ENCODE measurements at regions not wholly inside any gene's neighbourhood (a gene's known extent, or its start where the extent isn't known, plus 50 kb on each side); places are given as distances from the start of the nearest gene placed in this dataset.
"Not testable (repeated sequence)": the region's sequence is repeated elsewhere in the genome, so short reads cannot be mapped to it uniquely, and the experiment has no call there.

GRCh38 chr13:53411463-53411862 lies 382.9 kb downstream of the OLFM4 start:
- DNase-seq = no peak

DNA sequence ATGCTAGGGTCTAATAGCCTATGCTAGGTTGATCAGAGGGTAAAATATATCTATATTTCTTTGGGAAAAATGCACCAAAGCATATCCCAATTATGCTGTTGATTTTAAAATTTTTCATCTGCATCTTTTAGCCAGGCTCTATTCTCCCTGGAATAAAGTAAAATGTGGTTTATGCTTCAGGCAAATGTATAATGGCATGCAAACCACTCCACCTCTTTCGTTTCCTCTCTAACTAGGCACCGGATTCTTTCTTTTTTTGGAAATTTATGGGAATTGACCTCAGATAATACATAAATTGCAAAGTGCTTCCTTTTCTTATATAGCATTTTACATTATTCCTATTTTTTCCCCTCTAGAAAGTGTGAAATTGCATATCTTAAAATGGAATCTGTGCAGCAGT lies 386.5 kb downstream of the OLFM4 start:
- DNase-seq = no peak

DNA sequence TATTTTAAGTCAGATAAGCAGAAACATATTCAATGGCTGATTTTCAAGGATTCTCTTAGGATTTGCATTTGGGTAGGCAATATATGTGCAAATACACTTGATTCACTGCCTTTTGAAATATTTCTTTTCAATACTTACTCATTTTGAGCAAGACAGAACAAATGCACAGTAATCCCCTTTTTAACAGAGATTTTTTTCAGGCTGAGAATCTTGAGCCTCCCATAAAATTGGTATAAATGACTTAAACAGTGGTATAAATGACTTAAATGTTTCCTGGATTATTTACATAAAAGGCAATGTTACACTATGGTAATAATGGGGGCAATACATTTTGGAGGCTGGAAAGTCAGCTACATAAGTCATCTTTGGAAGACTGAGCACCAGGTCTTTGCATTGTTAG lies 389.0 kb downstream of the OLFM4 start:
- DNase-seq = no peak

DNA sequence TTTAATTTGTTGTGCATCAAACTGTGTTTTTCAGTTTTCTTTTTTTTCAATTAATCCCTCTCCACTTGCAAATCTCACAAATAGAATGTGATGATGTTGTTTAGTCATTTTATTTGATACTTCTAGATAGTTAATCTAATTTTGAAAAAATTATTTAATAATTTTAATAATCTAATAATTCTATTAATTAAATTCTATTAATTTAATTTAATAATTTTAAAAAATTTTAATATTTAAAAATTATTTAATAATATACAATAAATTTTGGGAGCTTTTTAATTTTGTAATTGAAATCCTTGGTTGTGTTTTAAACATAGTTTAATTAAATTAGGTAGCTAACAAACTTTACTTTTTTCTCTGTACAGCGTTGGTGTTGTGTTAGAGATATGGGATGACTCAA lies 393.8 kb downstream of the OLFM4 start:
- no peak for DNase-seq

DNA sequence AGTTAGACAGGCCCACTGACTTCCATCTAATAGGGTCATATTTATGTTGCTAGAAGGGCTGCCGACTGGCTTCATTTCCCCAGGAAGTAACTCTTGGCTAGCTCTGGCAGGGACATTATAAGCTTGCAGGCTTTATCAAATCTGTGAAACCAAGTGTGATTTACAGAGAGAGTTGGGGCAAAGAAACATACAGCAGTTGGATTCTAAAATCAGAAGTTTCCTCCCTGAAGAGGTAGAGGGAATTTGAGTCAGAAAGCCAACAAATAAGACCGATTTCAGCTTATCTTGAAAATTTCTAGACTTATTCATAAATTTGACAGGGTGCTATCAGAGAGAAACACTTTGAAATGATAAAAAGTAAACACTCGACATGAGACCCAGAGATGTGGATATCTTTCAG lies 407.8 kb downstream of the OLFM4 start:
- DNase-seq = no peak

DNA sequence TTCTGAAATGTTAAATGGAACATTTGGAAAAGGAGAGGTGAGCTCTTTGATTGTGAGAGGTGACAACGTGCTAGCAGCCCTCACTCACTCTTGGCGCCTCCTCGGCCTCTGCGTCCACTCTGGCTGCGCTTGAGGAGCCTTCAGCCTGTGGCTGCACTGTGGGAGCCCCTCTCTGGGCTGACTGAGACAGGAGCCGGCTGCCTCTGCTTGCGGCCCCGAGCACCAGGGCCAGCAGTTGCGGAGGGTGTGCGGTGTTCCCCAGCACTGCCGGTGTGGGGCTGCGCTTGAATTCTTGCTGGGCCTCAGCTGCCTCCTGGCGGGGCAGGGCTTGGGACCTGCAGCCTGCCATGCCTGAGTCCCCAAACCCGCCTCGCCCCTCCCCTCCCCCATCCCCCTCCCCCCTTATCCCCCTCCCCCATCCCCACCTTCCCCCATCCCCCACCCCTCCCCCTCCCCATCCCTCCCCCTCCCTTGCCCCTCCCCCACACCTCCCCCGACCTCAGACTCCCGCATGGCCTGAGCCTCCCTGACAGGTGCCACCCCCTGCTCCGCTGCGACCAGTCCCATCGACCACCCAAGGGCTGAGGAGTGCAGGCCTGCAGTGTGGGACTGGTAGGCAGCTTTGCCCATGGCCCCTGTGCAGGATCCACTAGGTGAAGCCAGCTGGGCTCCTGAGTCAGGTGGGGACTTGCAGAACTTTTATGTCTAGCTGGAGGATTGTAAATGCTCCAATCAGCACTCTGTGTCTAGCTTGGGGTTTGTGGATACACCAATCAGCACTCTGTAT lies 411.0 kb downstream of the OLFM4 start:
- no peak for DNase-seq

DNA sequence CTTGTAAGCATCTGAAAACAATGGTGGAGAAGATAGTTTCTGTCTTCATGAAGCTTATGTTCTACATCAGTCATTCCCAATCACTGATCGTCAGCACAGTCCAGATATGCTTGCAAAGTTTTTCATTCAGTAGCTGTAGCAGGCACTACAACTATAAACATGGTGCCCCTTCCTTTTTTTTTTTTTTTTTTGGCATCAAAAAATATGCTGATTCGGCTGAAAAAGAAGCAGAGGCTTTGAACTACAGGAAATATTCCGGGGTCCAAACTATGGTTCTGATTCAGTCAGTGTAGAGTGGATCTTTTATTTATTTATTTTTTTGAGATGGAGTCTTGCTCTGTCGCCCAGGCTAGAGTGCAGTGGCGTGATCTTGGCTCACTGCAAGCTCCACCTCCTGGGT lies 414.4 kb downstream of the OLFM4 start:
- no peak for DNase-seq

DNA sequence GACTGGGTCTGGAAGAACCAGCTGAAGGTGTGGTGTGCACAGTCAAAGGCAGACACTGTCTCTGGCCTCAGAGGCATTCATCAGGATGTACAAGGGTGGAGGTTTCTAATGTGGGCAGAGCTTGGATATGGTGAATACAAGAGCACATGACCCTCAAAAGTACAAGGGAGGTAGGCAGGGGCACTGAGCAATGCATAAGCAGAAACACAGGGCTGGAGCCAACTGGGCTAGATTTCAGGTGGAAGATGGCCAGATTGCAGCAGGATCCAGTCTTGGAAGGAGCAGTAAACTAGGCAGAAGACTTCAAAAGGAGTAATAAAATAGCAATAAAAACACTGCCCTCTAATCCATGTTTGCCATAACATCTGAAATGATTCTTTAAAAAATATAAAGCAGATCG lies 417.1 kb downstream of the OLFM4 start:
- DNase-seq = no peak

- no peak for DNase-seq
Measured at GRCh38 chr13:53447456-53447855, 418.8 kb downstream of the OLFM4 start.

DNA sequence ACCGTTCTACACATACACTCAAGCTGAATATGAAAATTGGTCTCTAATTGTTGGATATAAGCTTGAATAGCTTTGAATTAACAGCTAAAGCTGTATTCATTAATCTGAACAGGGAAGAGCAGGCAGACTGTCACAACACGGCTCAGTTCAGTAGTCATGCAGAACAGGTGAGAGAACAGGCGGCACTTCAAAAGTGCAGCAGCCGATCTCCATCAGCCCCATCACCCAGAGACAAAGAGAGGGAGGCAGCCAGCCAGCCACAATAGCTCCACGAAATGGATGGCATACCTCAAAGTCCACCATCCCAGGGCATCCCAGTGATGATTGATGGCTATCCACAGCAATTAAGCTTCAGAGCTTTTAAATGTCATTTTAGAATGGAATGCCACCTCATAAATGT lies 419.2 kb downstream of the OLFM4 start:
- no peak for DNase-seq

DNA sequence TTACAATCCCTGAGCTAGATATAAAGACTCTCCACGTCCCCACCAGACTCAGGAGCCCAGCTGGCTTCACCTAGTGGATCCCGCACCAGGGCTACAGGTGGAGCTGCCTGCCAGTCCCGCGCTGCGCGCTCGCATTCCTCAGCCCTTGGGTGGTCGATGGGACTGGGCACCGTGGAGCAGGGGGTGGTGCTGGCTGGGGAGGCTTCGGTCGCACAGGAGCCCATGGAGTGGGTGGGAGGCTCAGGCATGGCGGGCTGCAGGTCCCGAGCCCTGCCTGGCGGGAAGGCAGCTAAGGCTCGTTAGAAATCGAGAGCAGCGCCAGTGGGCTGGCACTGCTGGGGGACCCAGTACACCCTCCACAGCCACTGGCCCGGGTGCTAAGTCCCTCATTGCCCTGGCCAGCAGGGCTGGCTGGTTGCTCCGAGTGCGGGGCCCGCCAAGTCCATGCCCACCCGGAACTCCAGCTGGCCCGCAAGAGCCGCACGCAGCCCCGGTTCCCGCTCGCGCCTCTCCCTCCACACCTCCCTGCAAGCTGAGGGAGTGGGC lies 423.7 kb downstream of the OLFM4 start:
- DNase-seq = not testable (repeated sequence)

GRCh38 chr13:53460796-53461195 lies 432.2 kb downstream of the OLFM4 start:
- no peak for DNase-seq

DNA sequence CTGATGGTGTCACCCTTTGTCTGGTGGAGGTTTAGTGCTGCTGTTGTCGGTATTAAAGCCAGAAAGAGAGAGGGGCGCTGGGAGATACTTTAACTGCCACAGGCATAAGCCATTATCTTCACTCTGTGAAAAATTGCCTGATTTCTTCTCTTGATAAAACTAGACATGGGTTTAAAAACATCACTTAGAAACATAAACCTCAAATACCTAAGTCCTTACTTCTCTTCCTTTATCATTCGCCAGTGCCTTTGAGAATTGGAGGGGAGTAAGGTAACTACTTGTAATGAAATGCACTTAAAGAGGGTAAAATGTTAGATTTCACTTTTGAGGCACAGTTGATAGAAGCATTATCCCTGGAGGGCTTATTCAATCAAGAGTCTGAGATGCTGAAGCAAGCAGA lies 434.5 kb downstream of the OLFM4 start:
- no peak for DNase-seq

DNA sequence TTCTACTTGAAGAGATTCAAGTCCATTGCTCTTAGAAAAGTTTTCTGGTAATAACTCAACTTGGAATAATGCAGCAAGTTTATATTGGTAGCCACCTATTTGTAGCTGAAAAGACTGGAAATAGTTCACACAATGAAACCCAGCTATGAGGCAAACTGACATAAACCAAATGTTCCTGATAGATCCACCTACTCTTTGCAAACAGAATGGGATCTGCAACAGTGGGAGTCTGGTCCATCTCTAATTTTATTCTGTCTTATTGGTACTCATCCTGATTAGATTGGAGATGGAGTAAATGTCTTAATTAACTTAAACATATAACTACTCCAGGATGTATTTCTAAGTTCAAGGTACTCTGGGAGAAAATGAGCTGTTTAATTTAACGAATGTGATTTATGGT lies 438.0 kb downstream of the OLFM4 start:
- DNase-seq = no peak

GRCh38 chr13:53473397-53473796 lies 444.8 kb downstream of the OLFM4 start:
- no peak for DNase-seq

DNA sequence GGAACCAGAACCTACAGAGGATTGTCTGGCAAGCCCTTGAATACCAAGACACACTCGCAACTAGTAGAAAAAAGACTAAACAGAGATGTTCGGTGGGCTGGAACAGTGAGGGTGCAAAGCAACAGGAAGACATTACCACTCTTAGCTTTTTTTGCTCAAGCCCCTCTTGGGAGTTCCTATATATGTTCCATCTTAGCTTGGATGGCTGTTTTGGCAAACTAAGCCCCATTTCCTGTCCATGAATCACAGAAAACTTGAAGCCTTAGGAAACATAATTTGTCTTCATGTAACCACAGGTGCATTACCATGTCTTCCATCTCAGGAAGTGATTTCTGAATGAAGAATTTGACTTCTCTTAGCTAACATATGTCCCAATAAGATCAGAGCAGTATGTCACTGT lies 446.3 kb downstream of the OLFM4 start:
- DNase-seq = no peak

DNA sequence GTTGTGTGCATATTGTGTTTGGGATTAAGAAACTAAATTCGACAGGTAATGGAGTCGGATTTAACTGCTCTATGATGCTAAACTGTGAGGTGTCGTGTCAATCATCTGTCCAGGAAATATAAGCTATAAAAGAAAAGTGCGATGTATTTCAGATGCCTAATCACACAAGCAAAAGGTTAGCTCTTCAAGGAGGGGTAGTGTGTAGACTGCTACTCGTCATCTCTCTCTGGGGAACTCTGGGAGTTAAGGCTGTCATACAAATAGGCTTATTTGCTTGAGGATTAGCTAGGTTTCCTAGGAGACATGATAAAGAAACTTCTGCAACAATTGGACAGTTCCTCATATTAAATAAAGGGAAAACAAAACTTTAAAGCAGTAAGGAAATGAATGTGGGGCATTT lies 462.1 kb downstream of the OLFM4 start:
- no peak for DNase-seq

DNA sequence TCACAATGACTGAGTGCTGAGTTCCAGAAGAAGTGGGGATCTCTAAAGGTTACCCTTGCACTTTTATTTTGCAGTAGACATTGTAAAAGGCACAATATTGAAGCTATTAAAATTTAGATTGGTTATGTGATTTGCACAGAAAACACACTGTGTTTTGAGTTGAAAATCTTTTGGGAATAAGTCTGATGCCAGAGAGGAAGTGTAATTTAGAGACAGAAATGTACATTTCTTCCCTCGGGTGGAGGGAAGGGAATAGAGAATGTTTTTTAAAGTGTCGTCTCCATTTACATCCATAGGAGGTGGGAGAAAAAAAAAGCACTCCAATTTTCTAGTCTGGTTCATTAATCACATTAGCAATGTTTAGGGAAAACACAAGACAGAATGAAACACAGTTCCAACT lies 465.8 kb downstream of the OLFM4 start:
- DNase-seq = no peak

GRCh38 chr13:53499576-53500133 lies 471.0 kb downstream of the OLFM4 start:
- DNase-seq = no peak

GRCh38 chr13:53501387-53501786 lies 472.8 kb downstream of the OLFM4 start:
- no peak for DNase-seq

DNA sequence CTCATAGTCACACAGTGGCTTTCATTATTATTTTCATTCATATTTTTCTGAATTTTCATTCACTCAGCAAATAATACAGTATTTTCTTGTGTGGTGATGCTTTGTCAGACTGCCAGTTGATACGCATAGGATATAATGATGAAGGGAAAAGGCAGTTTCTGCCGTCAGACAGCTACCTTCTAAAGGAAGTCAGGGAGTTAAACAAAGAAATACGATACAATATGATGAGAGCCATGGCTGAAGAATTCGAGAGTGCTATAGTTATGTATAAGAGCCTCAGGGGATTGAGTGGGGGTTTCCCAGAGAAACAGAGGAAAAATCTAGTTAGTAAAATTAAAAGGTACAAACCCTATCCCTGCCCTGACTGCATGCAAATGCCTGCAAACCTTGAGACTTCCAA lies 479.1 kb downstream of the OLFM4 start:
- DNase-seq = no peak

- no peak for DNase-seq
Measured at GRCh38 chr13:53512635-53513034, 484.0 kb downstream of the OLFM4 start.

- DNase-seq = no peak
Measured at GRCh38 chr13:53513226-53513625, 484.6 kb downstream of the OLFM4 start.

GRCh38 chr13:53520132-53520531 lies 491.5 kb downstream of the OLFM4 start:
- DNase-seq = no peak

GRCh38 chr13:53522034-53522433 lies 493.4 kb downstream of the OLFM4 start:
- DNase-seq = no peak

All from CD4-positive, alpha-beta T cell treated with Interleukin-10 for 1 hour (primary cell).